Fibroblast of villous mesenchyme (primary cell): ENCODE measurements at regions not wholly inside any gene's neighbourhood (a gene's known extent, or its start where the extent isn't known, plus 50 kb on each side); places are given as distances from the start of the nearest gene placed in this dataset.
"Not testable (repeated sequence)": the region's sequence is repeated elsewhere in the genome, so short reads cannot be mapped to it uniquely, and the experiment has no call there.

ENCODE experiments used
- DNase-seq: peaks from one replicate; pipeline ENCODE4 v3.0.0-alpha.2; 2010; ENCODE audit warnings: low read depth
- H3K4me3 ChIP-seq: 2 replicates; pipeline ENCODE4 v1.5.1; 2011; ENCODE audit warnings: low read depth, mild to moderate bottlenecking, low read length
- CTCF ChIP-seq: IDR thresholded peaks from 2 replicates; pipeline ENCODE4 v1.5.1; 2012; ENCODE audit warnings: low read depth, mild to moderate bottlenecking, low read length; ENCODE audit not compliant: insufficient read depth

- no peak for TF ChIP-seq CTCF
Measured at GRCh38 chr1:209171151-209171550, 412.4 kb upstream of the CAMK1G start.

GRCh38 chr1:209172286-209172685 lies 411.2 kb upstream of the CAMK1G start:
- no peak for TF ChIP-seq CTCF
- H3K4me3 ChIP-seq = no peak overlapping the region
- no peak for DNase-seq

More at GRCh38 chr1:209171151-209171550, 412.4 kb upstream of the CAMK1G start:
- DNase-seq = no peak
- H3K4me3 ChIP-seq = no peak overlapping the region

- H3K4me3 ChIP-seq, DNase-seq: not testable (repeated sequence)
Measured at GRCh38 chr1:209172792-209173542, 410.5 kb upstream of the CAMK1G start.

- not testable (repeated sequence) for DNase-seq, H3K4me3 ChIP-seq
Measured at GRCh38 chr1:209173796-209174195, 409.7 kb upstream of the CAMK1G start.

GRCh38 chr1:209176866-209177430 lies 406.6 kb upstream of the CAMK1G start:
- no peak for DNase-seq
- TF ChIP-seq CTCF = no peak

GRCh38 chr1:209183195-209183594 lies 400.3 kb upstream of the CAMK1G start:
- no peak overlapping the region for H3K4me3 ChIP-seq
- no peak for TF ChIP-seq CTCF
- DNase-seq = no peak

More at GRCh38 chr1:209176866-209177430, 406.6 kb upstream of the CAMK1G start:
- H3K4me3 ChIP-seq = no peak overlapping the region

- DNase-seq = no peak
- no peak overlapping the region for H3K4me3 ChIP-seq
- no peak for TF ChIP-seq CTCF
Measured at GRCh38 chr1:209187589-209187988, 395.9 kb upstream of the CAMK1G start.

GRCh38 chr1:209190591-209191261 lies 392.8 kb upstream of the CAMK1G start:
- TF ChIP-seq CTCF = peak; percentile 63
- no peak overlapping the region for H3K4me3 ChIP-seq
- peak; percentile 19 for DNase-seq
